ENCODE measurements at regions not wholly inside any gene's neighbourhood (a gene's known extent, or its start where the extent isn't known, plus 50 kb on each side); places are given as distances from the start of the nearest gene placed in this dataset.

DNA sequence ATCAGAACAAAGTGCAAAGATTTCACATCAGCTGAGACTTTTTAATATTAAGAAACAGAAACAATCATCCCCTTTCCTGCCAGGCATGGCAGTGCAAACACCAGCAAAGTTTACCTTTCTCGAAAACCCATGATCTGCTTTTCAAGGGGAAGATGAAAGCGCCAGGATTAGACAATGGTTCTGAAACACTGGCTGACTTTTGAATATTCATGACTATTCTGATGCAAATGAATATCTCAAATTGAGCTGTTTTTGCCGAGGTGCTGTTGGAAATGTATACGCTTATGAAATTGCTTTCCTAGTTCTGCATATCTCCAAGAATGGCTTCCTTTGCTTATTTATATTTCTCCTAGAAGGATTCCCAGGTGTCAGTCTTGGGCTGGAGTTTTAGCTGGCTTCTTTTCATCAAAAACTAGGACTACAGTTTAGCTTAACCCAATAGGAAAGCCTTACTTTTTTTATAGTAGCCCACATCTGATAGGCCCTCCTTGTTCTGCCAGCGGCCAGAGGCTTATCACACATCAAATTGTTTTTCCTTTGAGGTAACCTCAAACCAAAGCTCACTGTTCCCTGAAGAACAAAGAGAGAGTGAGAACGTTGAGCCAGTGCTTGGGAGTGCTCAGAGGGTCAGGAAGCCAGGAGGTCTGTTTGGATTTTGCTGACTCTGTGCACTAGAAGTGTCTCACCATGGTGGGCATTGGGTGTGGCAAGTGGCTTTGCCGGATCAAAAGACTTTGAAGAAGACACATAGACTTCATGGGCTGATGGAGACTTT lies 74.0 kb upstream of the PLCL2 start:
- TF ChIP-seq, protein P1, sequence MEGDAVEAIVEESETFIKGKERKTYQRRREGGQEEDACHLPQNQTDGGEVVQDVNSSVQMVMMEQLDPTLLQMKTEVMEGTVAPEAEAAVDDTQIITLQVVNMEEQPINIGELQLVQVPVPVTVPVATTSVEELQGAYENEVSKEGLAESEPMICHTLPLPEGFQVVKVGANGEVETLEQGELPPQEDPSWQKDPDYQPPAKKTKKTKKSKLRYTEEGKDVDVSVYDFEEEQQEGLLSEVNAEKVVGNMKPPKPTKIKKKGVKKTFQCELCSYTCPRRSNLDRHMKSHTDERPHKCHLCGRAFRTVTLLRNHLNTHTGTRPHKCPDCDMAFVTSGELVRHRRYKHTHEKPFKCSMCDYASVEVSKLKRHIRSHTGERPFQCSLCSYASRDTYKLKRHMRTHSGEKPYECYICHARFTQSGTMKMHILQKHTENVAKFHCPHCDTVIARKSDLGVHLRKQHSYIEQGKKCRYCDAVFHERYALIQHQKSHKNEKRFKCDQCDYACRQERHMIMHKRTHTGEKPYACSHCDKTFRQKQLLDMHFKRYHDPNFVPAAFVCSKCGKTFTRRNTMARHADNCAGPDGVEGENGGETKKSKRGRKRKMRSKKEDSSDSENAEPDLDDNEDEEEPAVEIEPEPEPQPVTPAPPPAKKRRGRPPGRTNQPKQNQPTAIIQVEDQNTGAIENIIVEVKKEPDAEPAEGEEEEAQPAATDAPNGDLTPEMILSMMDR (conservative IDR thresholded peaks at IDR 0.05): no peak
- TF ChIP-seq ZFX (IDR thresholded peaks at IDR 0.05): no peak
